Activated T-helper 1 cell treated with anti-CD3 and anti-CD28 coated beads, Interleukin-12 subunit alpha, Interleukin-12 subunit beta, Interleukin-2, Interleukin-4 antibody, amounts not matched to agents 30 ng/mL and 10 ng/mL and 1 ng/mL, durations not matched to agents 14 hours and 24 hours and 36 hours (primary cell): ENCODE measurements at regions not wholly inside any gene's neighbourhood (a gene's known extent, or its start where the extent isn't known, plus 50 kb on each side); places are given as distances from the start of the nearest gene placed in this dataset.

Source experiments
- DNase-seq: peaks from one replicate; pipeline ENCODE4 v3.0.0; 2021; ENCODE audit warnings: low spot score
- H3K27ac Mint-ChIP-seq: one replicate; pipeline ENCODE4 v1.8.0; 2021; ENCODE audit warnings: mild to moderate bottlenecking, mixed read lengths
- H3K27me3 Mint-ChIP-seq: one replicate; pipeline ENCODE4 v1.8.0; 2022; ENCODE audit warnings: mild to moderate bottlenecking, moderate library complexity, mixed read lengths; ENCODE audit not compliant: insufficient read depth
- H3K36me3 Mint-ChIP-seq: one replicate; pipeline ENCODE4 v1.8.0; 2021; ENCODE audit warnings: low read depth, mixed read lengths
- H3K4me1 Mint-ChIP-seq: one replicate; pipeline ENCODE4 v1.8.0; 2021; ENCODE audit warnings: low read depth, mixed read lengths
- H3K4me3 Mint-ChIP-seq: one replicate; pipeline ENCODE4 v1.8.0; 2021; ENCODE audit warnings: mild to moderate bottlenecking, moderate library complexity, mixed read lengths
- H3K9me3 Mint-ChIP-seq: one replicate; pipeline ENCODE4 v1.8.0; 2021; ENCODE audit warnings: mixed read lengths
- intact Hi-C: fragments of 100-400 bp; cut with micrococcal nuclease; formaldehyde crosslinking; loops from one replicate; pipeline ENCODE4 v1.15.1; 2024

DNA sequence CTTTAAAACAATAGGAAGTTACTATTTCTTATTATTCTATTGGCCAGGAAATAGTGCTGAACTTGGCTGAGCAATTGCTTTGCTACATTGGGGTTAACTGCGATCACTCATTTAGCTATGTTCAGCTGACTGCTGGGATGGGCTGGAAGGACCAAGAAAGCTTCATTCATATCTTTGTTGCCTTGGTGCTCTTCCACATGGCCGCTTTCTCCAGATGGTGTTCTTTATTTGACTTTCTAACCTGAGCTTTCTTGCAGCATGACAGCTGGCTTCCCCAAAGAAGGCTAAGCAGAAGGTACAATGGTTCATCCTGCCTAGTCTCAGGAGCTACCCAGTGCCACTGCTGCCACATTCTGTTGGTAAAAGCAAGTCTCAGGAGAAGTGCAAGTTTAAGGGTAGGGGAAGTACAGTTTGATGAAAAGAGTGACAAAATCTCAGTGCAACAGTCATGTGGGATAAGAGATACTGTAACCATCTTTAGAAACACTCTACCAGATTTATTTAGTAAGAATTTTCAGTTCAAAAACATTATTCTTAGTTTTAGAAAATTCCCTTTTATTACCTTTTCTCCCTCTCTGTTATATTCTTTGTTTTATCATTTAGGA, 180.6 kb upstream of the RBMS1 start:
- Mint-ChIP-seq H3K27me3 (peaks cover 7% of the 10 kb centered on the region), H3K36me3 (no peaks in the 10 kb centered on the region), H3K4me1 (no peaks in the 10 kb centered on the region), H3K4me3 (no peak overlapping the region), H3K9me3 (no peaks in the 10 kb centered on the region), H3K27ac (no peak overlapping the region)
- DNase-seq, result no peak
- intact Hi-C loops, result no loop called here

DNA sequence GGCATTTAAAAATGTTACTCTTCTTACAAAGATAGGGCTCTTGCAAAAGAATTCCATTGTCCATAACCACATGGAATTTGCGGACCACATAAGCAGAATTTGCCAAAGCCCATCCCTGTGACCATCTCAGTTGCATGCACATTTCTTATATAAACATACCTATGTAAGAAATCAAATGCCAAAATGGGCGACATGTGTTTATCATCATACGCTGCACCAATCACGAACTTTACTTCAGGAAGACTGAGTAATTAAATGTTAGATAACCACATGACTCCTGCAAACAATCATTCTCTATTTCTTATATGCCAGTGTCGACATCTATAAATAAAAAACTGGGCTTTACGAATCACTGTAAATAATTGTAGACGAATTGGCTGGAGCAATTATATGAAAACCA, 186.1 kb upstream of the RBMS1 start:
- no peaks in the 10 kb centered on the region for H3K9me3 Mint-ChIP-seq
- intact Hi-C loops, result no loop called here
- no peak overlapping the region for H3K27ac Mint-ChIP-seq
- no peaks in the 10 kb centered on the region for H3K4me1 Mint-ChIP-seq
- H3K4me3 Mint-ChIP-seq, result no peak overlapping the region
- no peak for DNase-seq
- no peaks in the 10 kb centered on the region for H3K36me3 Mint-ChIP-seq
- peaks cover 4% of the 10 kb centered on the region for H3K27me3 Mint-ChIP-seq

DNA sequence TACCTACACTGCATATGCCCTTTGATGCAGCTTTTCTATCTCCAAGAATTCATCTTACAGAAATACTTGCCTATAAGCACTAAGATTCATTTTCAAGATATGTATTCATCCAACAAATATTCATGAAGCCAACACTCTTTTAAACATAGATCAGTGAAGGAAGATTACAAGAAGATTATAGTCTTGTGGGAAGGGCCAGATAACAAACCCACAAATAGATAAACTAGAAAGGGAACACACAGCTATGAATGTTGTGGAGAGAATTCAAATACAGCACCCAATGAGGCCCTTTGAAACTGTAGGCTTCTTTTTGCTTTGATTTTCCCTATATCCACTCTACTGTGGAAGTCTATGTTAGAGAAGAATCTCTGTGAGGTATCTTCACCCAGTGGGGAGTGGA, 186.7 kb upstream of the RBMS1 start:
- Mint-ChIP-seq H3K27ac (no peak overlapping the region), H3K4me1 (no peaks in the 10 kb centered on the region), H3K9me3 (no peaks in the 10 kb centered on the region), H3K36me3 (no peaks in the 10 kb centered on the region), H3K4me3 (no peak overlapping the region), H3K27me3 (no peaks in the 10 kb centered on the region)
- DNase-seq, result no peak
- intact Hi-C loops, result no loop called here

DNA sequence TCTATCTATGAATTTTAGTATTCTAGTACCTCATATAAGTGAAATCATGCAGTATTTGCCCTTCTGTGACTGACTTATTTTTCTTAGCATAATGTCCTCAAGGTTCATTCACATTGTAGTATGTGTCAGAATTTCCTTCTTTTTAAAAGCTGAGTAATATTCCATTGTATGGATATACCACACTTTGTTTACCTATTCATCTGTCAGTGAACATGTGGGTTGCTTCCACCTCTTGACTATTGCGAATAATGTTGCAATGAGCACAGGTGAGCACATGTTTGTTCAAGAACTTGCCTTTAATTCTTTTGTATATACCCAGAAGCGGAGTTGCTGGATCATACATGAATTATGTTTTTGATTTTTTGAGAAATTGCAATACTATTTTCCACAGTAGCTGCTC, 187.4 kb upstream of the RBMS1 start:
- H3K27me3 Mint-ChIP-seq, result no peaks in the 10 kb centered on the region

DNA sequence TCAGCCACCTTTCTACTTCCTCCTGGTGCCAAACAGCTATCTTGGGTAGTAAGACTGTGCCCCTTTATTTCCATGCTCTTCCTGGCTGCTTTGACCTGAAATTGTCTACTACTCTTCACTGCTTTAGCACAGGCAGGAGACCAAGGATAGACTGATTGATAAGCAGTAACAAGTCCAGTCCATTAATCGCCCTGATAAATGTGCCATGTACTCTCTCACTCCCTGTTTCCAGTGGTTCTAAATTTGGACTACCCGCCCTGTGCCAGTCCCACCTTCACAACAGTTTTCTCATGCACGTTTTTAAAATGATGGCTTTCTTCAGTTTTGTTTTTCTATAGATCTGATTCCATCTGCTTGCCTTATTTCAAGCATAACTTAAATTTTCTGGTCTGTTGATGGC, 189.6 kb upstream of the RBMS1 start:
- Mint-ChIP-seq H3K27me3 (no peaks in the 10 kb centered on the region), H3K9me3 (no peaks in the 10 kb centered on the region), H3K4me3 (no peak overlapping the region), H3K36me3 (no peaks in the 10 kb centered on the region), H3K27ac (no peak overlapping the region), H3K4me1 (no peaks in the 10 kb centered on the region)
- DNase-seq, result no peak
- intact Hi-C loops, result no loop called here

More for the DNA sequence above, 187.4 kb upstream of the RBMS1 start:
- no peak overlapping the region for H3K27ac Mint-ChIP-seq
- H3K9me3 Mint-ChIP-seq, result no peaks in the 10 kb centered on the region
- no peak overlapping the region for H3K4me3 Mint-ChIP-seq
- H3K36me3 Mint-ChIP-seq, result no peaks in the 10 kb centered on the region
- no peaks in the 10 kb centered on the region for H3K4me1 Mint-ChIP-seq
- DNase-seq, result no peak
- intact Hi-C loops, result no loop called here

DNA sequence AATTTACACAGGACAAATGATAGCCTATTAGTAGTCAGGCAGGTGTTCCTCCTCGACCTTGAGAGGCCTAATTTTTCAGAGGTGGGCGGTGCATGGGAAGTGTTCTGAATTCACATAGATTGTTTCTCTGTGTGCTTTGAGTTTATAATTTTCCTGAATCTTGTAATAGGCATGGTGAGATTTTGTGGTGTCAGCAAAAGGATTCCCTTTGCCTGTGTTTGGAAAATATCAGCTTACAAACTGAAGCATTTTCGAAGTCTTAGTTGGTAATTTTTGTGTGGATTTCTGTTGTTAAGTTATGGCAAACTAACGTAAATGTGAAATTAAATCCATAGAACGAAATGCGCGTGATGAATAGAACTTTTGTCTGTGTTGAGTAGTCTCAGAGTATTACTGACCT, 194.0 kb upstream of the RBMS1 start:
- H3K27ac Mint-ChIP-seq, result no peak overlapping the region
- H3K27me3 Mint-ChIP-seq, result peaks cover 3% of the 10 kb centered on the region
- no peaks in the 10 kb centered on the region for H3K9me3 Mint-ChIP-seq
- intact Hi-C loops, result no loop called here
- no peak overlapping the region for H3K4me3 Mint-ChIP-seq
- no peaks in the 10 kb centered on the region for H3K36me3 Mint-ChIP-seq
- DNase-seq, result no peak
- no peaks in the 10 kb centered on the region for H3K4me1 Mint-ChIP-seq

DNA sequence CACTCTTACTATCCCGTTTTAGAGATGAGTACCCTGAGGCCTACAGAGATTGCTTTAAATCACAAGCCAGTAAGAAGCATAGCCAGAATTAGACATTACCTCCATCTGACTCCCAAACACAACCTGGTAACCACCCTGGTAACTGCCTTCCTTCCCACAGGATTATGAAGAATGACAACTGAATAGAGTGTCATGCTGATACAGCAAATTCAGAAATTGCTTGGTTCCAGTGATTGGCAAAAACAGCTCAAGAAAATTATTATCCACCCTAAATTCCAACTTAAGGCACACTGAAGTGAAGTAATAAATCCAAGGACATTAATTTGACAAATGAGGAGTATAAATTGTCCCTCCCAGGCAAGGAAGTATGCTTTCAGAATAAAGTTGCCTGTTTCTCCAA, 195.8 kb upstream of the RBMS1 start:
- intact Hi-C loops, result no loop called here
- Mint-ChIP-seq H3K27ac (no peak overlapping the region), H3K9me3 (no peaks in the 10 kb centered on the region), H3K36me3 (no peaks in the 10 kb centered on the region), H3K27me3 (peaks cover 3% of the 10 kb centered on the region), H3K4me3 (no peak overlapping the region), H3K4me1 (no peaks in the 10 kb centered on the region)
- no peak for DNase-seq

DNA sequence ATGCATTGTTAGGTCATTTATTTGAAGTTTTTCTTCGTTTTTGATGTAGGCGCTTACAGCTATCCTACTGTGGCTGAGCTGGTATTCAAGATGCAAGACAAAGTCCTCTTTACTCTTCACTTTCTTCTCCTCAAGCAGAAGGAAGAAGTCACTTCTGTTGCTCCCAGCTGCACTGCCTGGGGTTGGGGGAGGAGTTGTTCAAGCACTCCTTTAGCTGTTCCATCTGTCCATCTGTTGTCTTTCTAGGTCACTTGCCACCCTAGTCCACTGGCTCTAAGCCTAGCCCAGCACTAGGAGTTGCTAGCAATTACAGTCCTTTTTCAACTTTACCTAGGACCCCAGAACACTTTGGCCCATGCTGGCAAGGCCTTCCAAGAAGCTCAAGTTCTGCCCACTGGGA, 200.6 kb upstream of the RBMS1 start:
- Mint-ChIP-seq H3K4me1 (no peaks in the 10 kb centered on the region), H3K27me3 (peaks cover 3% of the 10 kb centered on the region), H3K9me3 (no peaks in the 10 kb centered on the region), H3K36me3 (no peaks in the 10 kb centered on the region), H3K27ac (no peak overlapping the region), H3K4me3 (no peak overlapping the region)
- no peak for DNase-seq
- intact Hi-C loops, result no loop called here

DNA sequence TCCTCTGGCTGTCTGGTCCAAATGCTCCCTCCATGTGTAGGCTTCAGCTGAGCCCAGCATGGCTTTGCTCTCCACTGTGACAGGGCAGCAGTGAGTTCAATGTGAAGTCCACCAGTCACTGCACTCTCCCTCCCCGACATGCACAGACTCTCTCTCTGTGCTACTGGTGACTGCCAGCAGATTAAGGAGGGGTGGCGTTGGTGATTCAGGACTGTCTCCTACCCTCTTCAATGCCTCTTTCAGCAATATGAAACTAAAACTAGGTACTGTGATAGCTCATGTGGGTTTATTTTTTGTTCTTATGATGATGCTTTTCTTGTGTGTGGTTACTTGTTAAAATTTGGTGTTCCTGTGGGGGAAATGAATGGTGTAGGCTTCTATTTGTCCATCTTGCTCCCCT, 201.0 kb upstream of the RBMS1 start:
- DNase-seq, result no peak
- H3K36me3 Mint-ChIP-seq, result no peaks in the 10 kb centered on the region
- H3K9me3 Mint-ChIP-seq, result no peaks in the 10 kb centered on the region
- no peaks in the 10 kb centered on the region for H3K4me1 Mint-ChIP-seq
- no peak overlapping the region for H3K4me3 Mint-ChIP-seq
- intact Hi-C loops, result no loop called here
- H3K27ac Mint-ChIP-seq, result no peak overlapping the region
- H3K27me3 Mint-ChIP-seq, result peaks cover 5% of the 10 kb centered on the region

DNA sequence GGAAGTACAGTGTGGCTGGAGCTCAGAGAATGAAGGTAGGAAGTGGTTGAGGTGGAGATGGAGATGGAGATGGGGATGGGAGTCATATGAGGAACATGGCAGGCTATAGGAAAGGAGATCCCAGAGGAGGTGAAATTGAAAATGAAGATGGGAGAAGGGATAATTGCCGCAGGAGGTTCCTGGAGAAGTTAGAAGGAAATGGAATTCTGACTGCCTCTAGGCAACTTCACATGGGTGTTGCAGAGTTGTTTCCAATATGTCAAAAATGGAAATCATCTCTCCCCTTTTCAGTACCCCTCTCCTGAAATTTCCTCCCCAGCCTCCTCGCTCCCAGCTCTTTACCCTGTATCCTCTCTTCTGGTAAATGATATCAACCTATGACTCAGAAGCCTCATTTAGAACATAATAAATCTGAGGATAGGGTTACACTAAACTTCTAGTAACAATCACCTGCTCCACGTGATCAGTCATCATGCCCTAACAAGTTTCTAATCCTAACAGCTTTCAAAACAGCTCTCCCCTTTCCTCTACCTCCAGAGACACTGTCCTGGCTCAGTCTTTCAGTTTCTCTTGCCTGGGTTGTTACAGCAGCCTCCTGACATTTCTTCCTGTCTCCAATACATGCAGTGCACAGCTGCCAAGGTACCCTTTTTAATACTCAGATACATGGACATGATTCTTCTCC, 201.9 kb upstream of the RBMS1 start:
- Mint-ChIP-seq H3K4me1 (no peaks in the 10 kb centered on the region), H3K4me3 (no peak overlapping the region), H3K36me3 (no peaks in the 10 kb centered on the region), H3K27ac (no peak overlapping the region), H3K27me3 (peaks cover 5% of the 10 kb centered on the region), H3K9me3 (no peaks in the 10 kb centered on the region)
- no peak for DNase-seq
- intact Hi-C loops, result no loop called here

DNA sequence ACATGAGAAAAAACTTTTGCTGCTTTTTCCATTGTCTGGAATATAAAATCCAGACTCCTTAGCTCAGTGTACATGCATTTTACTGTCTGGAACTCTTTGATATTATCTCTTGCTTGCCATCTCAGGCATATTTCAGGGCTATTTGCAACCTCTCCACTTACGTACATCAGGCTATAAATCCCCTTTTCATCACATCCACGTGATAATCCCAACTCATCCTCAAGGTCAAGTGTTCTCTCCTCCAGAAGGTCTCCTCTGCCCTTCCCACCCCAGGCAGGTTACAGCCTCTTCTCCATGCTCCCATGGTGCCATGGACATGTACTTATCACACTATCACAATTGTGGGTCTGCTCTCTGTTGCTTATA, 202.5 kb upstream of the RBMS1 start:
- intact Hi-C loops, result no loop called here
- DNase-seq, result no peak
- H3K4me1 Mint-ChIP-seq, result no peaks in the 10 kb centered on the region
- H3K9me3 Mint-ChIP-seq, result no peaks in the 10 kb centered on the region
- peaks cover 5% of the 10 kb centered on the region for H3K27me3 Mint-ChIP-seq
- H3K36me3 Mint-ChIP-seq, result no peaks in the 10 kb centered on the region
- no peak overlapping the region for H3K4me3 Mint-ChIP-seq
- no peak overlapping the region for H3K27ac Mint-ChIP-seq

DNA sequence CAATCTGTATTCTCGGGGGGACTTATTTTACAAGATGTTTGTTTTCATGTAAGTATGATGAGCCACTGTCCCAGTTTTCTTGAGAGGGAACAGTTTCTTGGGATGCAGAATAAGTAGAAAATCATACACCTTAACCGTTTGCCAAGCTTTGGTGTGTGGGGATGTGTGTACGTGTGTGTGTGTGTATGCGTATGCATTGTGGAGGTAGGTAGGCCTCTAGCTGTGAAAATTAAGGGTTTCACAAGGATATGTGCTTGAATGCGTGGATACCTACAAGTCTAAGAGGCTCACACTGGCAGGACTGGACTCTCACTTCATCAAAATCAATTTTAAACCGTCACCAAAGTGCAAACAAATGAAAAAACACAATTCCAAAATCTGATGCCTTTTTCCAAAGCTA, 204.2 kb upstream of the RBMS1 start:
- H3K9me3 Mint-ChIP-seq, result no peaks in the 10 kb centered on the region
- no peaks in the 10 kb centered on the region for H3K36me3 Mint-ChIP-seq
- no peaks in the 10 kb centered on the region for H3K4me1 Mint-ChIP-seq
- intact Hi-C loops, result no loop called here
- no peak overlapping the region for H3K4me3 Mint-ChIP-seq
- H3K27ac Mint-ChIP-seq, result no peak overlapping the region
- peaks cover 5% of the 10 kb centered on the region for H3K27me3 Mint-ChIP-seq
- DNase-seq, result no peak

DNA sequence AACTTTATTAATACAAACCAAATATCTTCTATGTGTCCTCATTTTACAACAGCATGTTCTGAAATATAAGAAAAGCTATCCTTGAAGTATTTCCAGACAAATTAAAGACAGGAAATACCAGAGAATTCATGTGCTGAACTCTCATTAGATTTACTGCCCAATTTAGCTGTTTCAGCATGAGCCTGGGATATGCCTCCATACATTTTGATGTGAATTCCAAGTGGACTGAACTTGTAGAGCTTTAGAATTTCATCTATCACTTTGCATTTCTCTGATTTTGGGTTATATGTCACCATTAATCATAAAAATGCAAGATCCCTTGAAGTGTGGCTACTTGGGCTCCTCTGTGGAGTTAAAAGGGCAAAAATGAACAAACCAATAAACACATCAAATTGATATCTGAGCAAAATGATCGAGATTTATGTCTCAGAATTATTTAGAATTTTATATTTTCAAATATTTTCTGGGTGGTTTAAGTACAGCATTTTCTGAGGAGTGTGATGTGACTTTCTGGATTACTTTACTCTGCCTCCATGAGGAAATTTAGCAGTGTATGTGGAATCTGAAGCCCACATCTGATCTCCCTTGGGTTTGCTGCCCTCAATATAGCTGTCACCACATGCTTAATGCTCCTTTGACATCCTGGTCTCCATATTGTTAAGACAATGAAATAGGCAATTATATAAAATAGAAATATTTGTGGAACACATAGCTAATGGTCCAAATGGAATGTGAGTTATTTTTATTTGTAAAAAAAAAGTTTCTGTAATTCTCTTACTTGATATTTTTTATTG, 206.6 kb upstream of the RBMS1 start:
- Mint-ChIP-seq H3K27me3 (peaks cover 5% of the 10 kb centered on the region), H3K36me3 (no peaks in the 10 kb centered on the region), H3K9me3 (no peaks in the 10 kb centered on the region), H3K4me3 (no peak overlapping the region), H3K4me1 (peaks cover 9% of the 10 kb centered on the region), H3K27ac (no peak overlapping the region)
- no peak for DNase-seq
- intact Hi-C loops, result no loop called here
